Endothelial cell (in vitro differentiated cells): ENCODE measurements at regions not wholly inside any gene's neighbourhood (a gene's known extent, or its start where the extent isn't known, plus 50 kb on each side); places are given as distances from the start of the nearest gene placed in this dataset.

Experiments
- DNase-seq: peaks from one replicate; pipeline ENCODE4 v3.0.0; 2021; ENCODE audit warnings: low spot score
- H3K27ac Mint-ChIP-seq: one replicate; pipeline ENCODE4 v1.8.0; 2021; ENCODE audit warnings: mixed read lengths, inconsistent platforms; ENCODE audit not compliant: unreplicated experiment
- H3K27me3 Mint-ChIP-seq: one replicate; pipeline ENCODE4 v1.8.0; 2021; ENCODE audit warnings: mild to moderate bottlenecking, moderate library complexity, mixed read lengths, inconsistent platforms; ENCODE audit not compliant: unreplicated experiment
- H3K36me3 Mint-ChIP-seq: one replicate; pipeline ENCODE4 v1.8.0; 2021; ENCODE audit warnings: mild to moderate bottlenecking, low read depth, mixed read lengths, inconsistent platforms; ENCODE audit not compliant: unreplicated experiment
- H3K4me1 Mint-ChIP-seq: one replicate; pipeline ENCODE4 v1.8.0; 2021; ENCODE audit warnings: mild to moderate bottlenecking, mixed read lengths, inconsistent platforms; ENCODE audit not compliant: unreplicated experiment
- H3K4me3 Mint-ChIP-seq: one replicate; pipeline ENCODE4 v1.8.0; 2021; ENCODE audit warnings: mild to moderate bottlenecking, mixed read lengths, inconsistent platforms; ENCODE audit not compliant: unreplicated experiment
- H3K9me3 Mint-ChIP-seq: one replicate; pipeline ENCODE4 v1.8.0; 2021; ENCODE audit warnings: mixed read lengths, inconsistent platforms; ENCODE audit not compliant: unreplicated experiment
- CTCF ChIP-seq: fragments of 200-600 bp; sonication (generic); IDR thresholded peaks from one replicate; pipeline ENCODE4 v1.5.0; 2021; ENCODE audit warnings: antibody characterized with exemption; ENCODE audit not compliant: unreplicated experiment

- H3K36me3 Mint-ChIP-seq = no peaks in the 10 kb centered on the region
- no peaks in the 10 kb centered on the region for H3K4me1 Mint-ChIP-seq
- H3K27me3 Mint-ChIP-seq = no peaks in the 10 kb centered on the region
- no peak for DNase-seq
- H3K27ac Mint-ChIP-seq = no peak overlapping the region
- no peak for TF ChIP-seq CTCF
- no peaks in the 10 kb centered on the region for H3K9me3 Mint-ChIP-seq
- H3K4me3 Mint-ChIP-seq = no peak overlapping the region
Measured at GRCh38 chr18:27861539-27861938, 315.4 kb downstream of the CDH2 start.

GRCh38 chr18:27860701-27861107 is 316.2 kb downstream of the CDH2 start:
- H3K36me3 Mint-ChIP-seq = no peaks in the 10 kb centered on the region
- H3K4me1 Mint-ChIP-seq = no peaks in the 10 kb centered on the region
- H3K9me3 Mint-ChIP-seq = no peaks in the 10 kb centered on the region
- TF ChIP-seq CTCF = no peak
- H3K4me3 Mint-ChIP-seq = no peak overlapping the region
- H3K27ac Mint-ChIP-seq = no peak overlapping the region
- H3K27me3 Mint-ChIP-seq = no peaks in the 10 kb centered on the region
- DNase-seq = no peak

GRCh38 chr18:27860011-27860410 is 316.9 kb downstream of the CDH2 start:
- Mint-ChIP-seq H3K4me3 (no peak overlapping the region), H3K4me1 (no peaks in the 10 kb centered on the region), H3K36me3 (no peaks in the 10 kb centered on the region), H3K27me3 (no peaks in the 10 kb centered on the region), H3K27ac (no peak overlapping the region), H3K9me3 (no peaks in the 10 kb centered on the region)
- no peak for TF ChIP-seq CTCF
- DNase-seq = no peak

GRCh38 chr18:27856820-27857219 is 320.1 kb downstream of the CDH2 start:
- H3K4me1 Mint-ChIP-seq = no peaks in the 10 kb centered on the region
- no peak for TF ChIP-seq CTCF
- H3K27me3 Mint-ChIP-seq = no peaks in the 10 kb centered on the region
- no peaks in the 10 kb centered on the region for H3K36me3 Mint-ChIP-seq
- H3K9me3 Mint-ChIP-seq = peaks cover 4% of the 10 kb centered on the region
- no peak for DNase-seq
- no peak overlapping the region for H3K27ac Mint-ChIP-seq
- no peak overlapping the region for H3K4me3 Mint-ChIP-seq

GRCh38 chr18:27855486-27855885 is 321.4 kb downstream of the CDH2 start:
- no peaks in the 10 kb centered on the region for H3K36me3 Mint-ChIP-seq
- no peak for TF ChIP-seq CTCF
- H3K9me3 Mint-ChIP-seq = peaks cover 4% of the 10 kb centered on the region
- H3K27ac Mint-ChIP-seq = no peak overlapping the region
- no peaks in the 10 kb centered on the region for H3K4me1 Mint-ChIP-seq
- H3K4me3 Mint-ChIP-seq = no peak overlapping the region
- no peak for DNase-seq
- H3K27me3 Mint-ChIP-seq = no peaks in the 10 kb centered on the region
